Transverse colon (tissue), 4 donors: ENCODE measurements at regions not wholly inside any gene's neighbourhood (a gene's known extent, or its start where the extent isn't known, plus 50 kb on each side); places are given as distances from the start of the nearest gene placed in this dataset.

Experiments
- DNase-seq: peaks from one replicate; pipeline ENCODE4 v3.0.0-alpha.2; 2019
- H3K27ac ChIP-seq, 4 donors: fragments of 200-600 bp; sonication (generic); 2 replicates each; pipeline ENCODE4 v1.5.1; 2016 to 2018; ENCODE audit warnings: inconsistent platforms in 4 of 4
- H3K27me3 ChIP-seq: fragments of 200-600 bp; sonication (generic); 2 replicates; pipeline ENCODE4 v1.5.1; 2017; ENCODE audit warnings: inconsistent platforms
- H3K36me3 ChIP-seq, 4 donors: fragments of 200-600 bp; sonication (generic); 2 replicates each; pipeline ENCODE4 v1.5.1; 2017 to 2019; ENCODE audit warnings: inconsistent platforms in 4 of 4
- H3K4me1 ChIP-seq, 4 donors: fragments of 200-600 bp; sonication (generic); 2 replicates each; pipeline ENCODE4 v1.5.1; 2017 to 2020; ENCODE audit warnings: inconsistent platforms in 4 of 4
- H3K4me3 ChIP-seq, 4 donors: fragments of 200-600 bp; sonication (generic); 1 replicate in 1 of 4; 2 replicates in 3 of 4; pipeline versions ENCODE4 v1.5.1 to v1.6.1; 2017 to 2019; ENCODE audit warnings: inconsistent platforms in 4 of 4
- H3K9me3 ChIP-seq, 2 donors: fragments of 200-600 bp; sonication (generic); 2 replicates each; pipeline ENCODE4 v1.5.1; 2017 to 2019; ENCODE audit warnings: inconsistent platforms in 2 of 2
- CTCF ChIP-seq, 5 experiments: fragments of 200-600 bp in 3 of 5; fragments of 450-650 bp in 2 of 5; sonication (generic) in 3 of 5; IDR thresholded peaks; 1 replicate in 2 of 5; 2 replicates in 3 of 5; pipeline ENCODE4 v1.5.1; 2016 to 2017; ENCODE audit warnings: antibody characterized with exemption in 5 of 5, inconsistent platforms in 3 of 5, mild to moderate bottlenecking in 2 of 5, moderate library complexity in 1 of 5
- EP300 ChIP-seq: sonication (generic); formaldehyde crosslinking; IDR thresholded peaks from one replicate; pipeline ENCODE4 v1.6.1; 2017; ENCODE audit warnings: antibody characterized with exemption, low read depth
- POLR2A ChIP-seq: fragments of 450-650 bp; IDR thresholded peaks from one replicate; pipeline ENCODE4 v1.6.1; 2016; ENCODE audit warnings: antibody characterized with exemption, mild to moderate bottlenecking, moderate library complexity
- POLR2AphosphoS5 ChIP-seq, 3 donors: sonication (generic); formaldehyde crosslinking; IDR thresholded peaks; one replicate each; pipeline ENCODE4 v1.6.1; 2016; ENCODE audit warnings: antibody characterized with exemption in 3 of 3
- WGBS, 2 donors: methylation state at CpG; one replicate each; pipeline ENCODE4 v1.1.5; 2018; ENCODE audit warnings: low coverage in 1 of 2; 5-methylcytosine and 5-hydroxymethylcytosine counted together
- in situ Hi-C, 4 donors: fragments of 200-750 bp; cut with MboI; loops; one replicate each; pipeline versions ENCODE4 v1.15.0 to v1.15.1; 2017; ENCODE audit warnings: low sequenced_read_pairs in 3 of 4, low pct_ligation_motif_present in 1 of 4, low pct_unique_long_range_greater_than_20kb in 1 of 4
- intact Hi-C: fragments of 100-400 bp; cut with DNase I; formaldehyde crosslinking; loops from one replicate; pipeline ENCODE4 v1.15.1; 2023; ENCODE audit warnings: low total_unique reads

GRCh38 chr12:46506198-46506597 is 133.6 kb upstream of the SLC38A2 start:
- Histone ChIP-seq H3K27ac (no peak overlapping the region), H3K9me3 (peaks cover 12 to 24% of the 10 kb centered on the region in 2 donors), H3K4me3 (no peak overlapping the region), H3K4me1 (no peaks in the 10 kb centered on the region), H3K27me3 (no peaks in the 10 kb centered on the region), H3K36me3 (no peaks in the 10 kb centered on the region)
- no peak for TF ChIP-seq CTCF (IDR thresholded peaks at IDR 0.05)
- no peak for TF ChIP-seq POLR2A
- no peak for TF ChIP-seq POLR2AphosphoS5 (IDR thresholded peaks at IDR 0.05)
- TF ChIP-seq EP300 = no peak
- DNase-seq = no peak
- 95% methylated on average over 2 of the region's 2 CpGs for WGBS, 2 donors
- in situ Hi-C loops (no loop called here), intact Hi-C loops (no loop called here)

GRCh38 chr12:46504494-46504893 is 131.9 kb upstream of the SLC38A2 start:
- in situ Hi-C loops (no loop called here), intact Hi-C loops (no loop called here)
- WGBS, 2 donors = 54 to 59% methylated on average over 1 of the region's 1 CpG

GRCh38 chr12:46503637-46504175 is 131.1 kb upstream of the SLC38A2 start:
- WGBS, 2 donors = 97 to 100% methylated on average over 1 of the region's 1 CpG
- intact Hi-C loops (no loop called here), in situ Hi-C loops (no loop called here)
- no peaks in the 10 kb centered on the region for H3K4me1 ChIP-seq
- no peaks in the 10 kb centered on the region for H3K27me3 ChIP-seq
- no peaks in the 10 kb centered on the region for H3K36me3 ChIP-seq
- peaks cover 20 to 25% of the 10 kb centered on the region in 2 donors for H3K9me3 ChIP-seq
- no peak for TF ChIP-seq EP300
- TF ChIP-seq POLR2A = no peak
- no peak for TF ChIP-seq CTCF (IDR thresholded peaks at IDR 0.05)
- TF ChIP-seq POLR2AphosphoS5 (IDR thresholded peaks at IDR 0.05) = no peak
- no peak for DNase-seq
- H3K27ac ChIP-seq = no peak overlapping the region
- H3K4me3 ChIP-seq = no peak overlapping the region

More at GRCh38 chr12:46504494-46504893, 131.9 kb upstream of the SLC38A2 start:
- Histone ChIP-seq H3K27ac (no peak overlapping the region), H3K4me3 (no peak overlapping the region), H3K27me3 (no peaks in the 10 kb centered on the region), H3K9me3 (peaks cover 20 to 25% of the 10 kb centered on the region in 2 donors), H3K36me3 (no peaks in the 10 kb centered on the region), H3K4me1 (no peaks in the 10 kb centered on the region)
- TF ChIP-seq EP300 (no peak), CTCF (IDR thresholded peaks at IDR 0.05) (no peak), POLR2AphosphoS5 (IDR thresholded peaks at IDR 0.05) (no peak), POLR2A (no peak)
- no peak for DNase-seq

GRCh38 chr12:46500673-46501072 is 128.1 kb upstream of the SLC38A2 start:
- Histone ChIP-seq H3K27me3 (no peaks in the 10 kb centered on the region), H3K27ac (no peak overlapping the region), H3K4me1 (no peaks in the 10 kb centered on the region), H3K4me3 (no peak overlapping the region), H3K9me3 (peaks cover 9 to 16% of the 10 kb centered on the region in 2 donors), H3K36me3 (no peaks in the 10 kb centered on the region)
- WGBS, 2 donors = 91 to 100% methylated on average over 1 of the region's 1 CpG
- no peak for DNase-seq
- TF ChIP-seq POLR2AphosphoS5 (IDR thresholded peaks at IDR 0.05) = no peak
- TF ChIP-seq CTCF (IDR thresholded peaks at IDR 0.05) = no peak
- no peak for TF ChIP-seq POLR2A
- no peak for TF ChIP-seq EP300
- in situ Hi-C loops = no loop called here
- intact Hi-C loops = no loop called here
